Osteoblast (primary cell): ENCODE measurements at regions not wholly inside any gene's neighbourhood (a gene's known extent, or its start where the extent isn't known, plus 50 kb on each side); places are given as distances from the start of the nearest gene placed in this dataset.

Experiments
- DNase-seq: peaks from one replicate; pipeline ENCODE4 v3.0.0; 2011; ENCODE audit warnings: low spot score, mixed read lengths; ENCODE audit not compliant: insufficient read length; ENCODE audit errors: missing footprints
- H2AFZ ChIP-seq: 2 replicates; pipeline ENCODE4 v1.6.0; 2011; ENCODE audit warnings: mild to moderate bottlenecking, low read length
- H3K27ac ChIP-seq: 2 replicates; pipeline ENCODE4 v1.5.1; 2011; ENCODE audit warnings: mild to moderate bottlenecking, low read depth, low read length, moderate library complexity
- H3K27me3 ChIP-seq: 2 replicates; pipeline ENCODE4 v1.6.0; 2012; ENCODE audit warnings: mild to moderate bottlenecking, control low read depth, inconsistent platforms, low read length, moderate library complexity; ENCODE audit not compliant: insufficient read depth
- H3K36me3 ChIP-seq: 2 replicates; pipeline ENCODE4 v1.5.1; 2011; ENCODE audit warnings: mild to moderate bottlenecking, low read length, control low read depth, moderate library complexity; ENCODE audit not compliant: insufficient read depth
- H3K4me1 ChIP-seq: 2 replicates; pipeline ENCODE4 v1.5.1; 2011; ENCODE audit warnings: mild to moderate bottlenecking, low read length, control low read depth, moderate library complexity; ENCODE audit not compliant: insufficient read depth
- H3K4me2 ChIP-seq: 2 replicates; pipeline ENCODE4 v1.6.0; 2011; ENCODE audit warnings: mild to moderate bottlenecking, low read length; ENCODE audit not compliant: insufficient read depth
- H3K4me3 ChIP-seq: fragments of 200-600 bp; sonication (generic); 3 replicates; pipeline ENCODE4 v1.5.1; 2012; ENCODE audit warnings: mild to moderate bottlenecking, low read length, inconsistent platforms; ENCODE audit not compliant: insufficient read depth
- H3K79me2 ChIP-seq: 2 replicates; pipeline ENCODE4 v1.6.0; 2012; ENCODE audit warnings: mild to moderate bottlenecking, low read length, control low read depth, inconsistent platforms; ENCODE audit not compliant: insufficient read depth
- H3K9me3 ChIP-seq: 2 replicates; pipeline ENCODE4 v1.5.1; 2011; ENCODE audit warnings: low read depth, low read length, control low read depth
- H4K20me1 ChIP-seq: 2 replicates; pipeline ENCODE4 v1.6.0; 2012; ENCODE audit warnings: mild to moderate bottlenecking, low read length, control low read depth; ENCODE audit not compliant: insufficient read depth
- TF ChIP-seq, protein P1 (sequence below): IDR thresholded peaks from 2 replicates; pipeline ENCODE4 v1.5.1; 2011; ENCODE audit warnings: mild to moderate bottlenecking, low read depth, low read length, moderate library complexity; ENCODE audit errors: extremely low read depth

DNA sequence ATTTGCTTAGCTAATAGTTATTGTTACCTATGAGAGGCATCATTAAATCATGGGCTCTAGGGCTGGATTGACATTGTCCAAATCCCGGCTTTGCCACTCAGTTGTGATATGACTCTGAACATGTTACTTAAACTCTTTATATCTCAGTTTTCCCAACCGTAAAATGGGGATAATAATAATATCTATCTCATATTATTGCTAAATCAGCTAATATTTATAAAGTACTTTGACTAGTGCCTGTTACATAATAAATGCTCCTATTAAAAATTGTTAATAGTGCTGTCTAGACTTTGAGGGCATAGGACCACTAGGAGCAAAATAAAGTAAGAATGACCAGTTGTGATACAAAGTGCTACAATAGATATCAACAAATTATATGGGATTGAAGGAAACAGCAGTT lies 376.3 kb upstream of the FIGN start:
- Histone ChIP-seq H4K20me1 (no peaks in the 10 kb centered on the region), H3K79me2 (no peaks in the 10 kb centered on the region), H3K27me3 (no peaks in the 10 kb centered on the region), H3K27ac (no peak overlapping the region), H3K9me3 (no peaks in the 10 kb centered on the region), H2AFZ (no peak overlapping the region), H3K4me1 (no peaks in the 10 kb centered on the region), H3K36me3 (no peaks in the 10 kb centered on the region), H3K4me2 (no peak overlapping the region), H3K4me3 (no peak overlapping the region)
- TF ChIP-seq, protein P1, sequence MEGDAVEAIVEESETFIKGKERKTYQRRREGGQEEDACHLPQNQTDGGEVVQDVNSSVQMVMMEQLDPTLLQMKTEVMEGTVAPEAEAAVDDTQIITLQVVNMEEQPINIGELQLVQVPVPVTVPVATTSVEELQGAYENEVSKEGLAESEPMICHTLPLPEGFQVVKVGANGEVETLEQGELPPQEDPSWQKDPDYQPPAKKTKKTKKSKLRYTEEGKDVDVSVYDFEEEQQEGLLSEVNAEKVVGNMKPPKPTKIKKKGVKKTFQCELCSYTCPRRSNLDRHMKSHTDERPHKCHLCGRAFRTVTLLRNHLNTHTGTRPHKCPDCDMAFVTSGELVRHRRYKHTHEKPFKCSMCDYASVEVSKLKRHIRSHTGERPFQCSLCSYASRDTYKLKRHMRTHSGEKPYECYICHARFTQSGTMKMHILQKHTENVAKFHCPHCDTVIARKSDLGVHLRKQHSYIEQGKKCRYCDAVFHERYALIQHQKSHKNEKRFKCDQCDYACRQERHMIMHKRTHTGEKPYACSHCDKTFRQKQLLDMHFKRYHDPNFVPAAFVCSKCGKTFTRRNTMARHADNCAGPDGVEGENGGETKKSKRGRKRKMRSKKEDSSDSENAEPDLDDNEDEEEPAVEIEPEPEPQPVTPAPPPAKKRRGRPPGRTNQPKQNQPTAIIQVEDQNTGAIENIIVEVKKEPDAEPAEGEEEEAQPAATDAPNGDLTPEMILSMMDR = no peak
- no peak for DNase-seq

GRCh38 chr2:164110515-164110914 lies 374.7 kb upstream of the FIGN start:
- Histone ChIP-seq H3K9me3 (no peaks in the 10 kb centered on the region), H3K27me3 (no peaks in the 10 kb centered on the region), H3K27ac (no peak overlapping the region), H3K79me2 (no peaks in the 10 kb centered on the region), H3K4me3 (no peak overlapping the region), H3K4me2 (no peak overlapping the region), H3K4me1 (no peaks in the 10 kb centered on the region), H4K20me1 (no peaks in the 10 kb centered on the region), H3K36me3 (no peaks in the 10 kb centered on the region), H2AFZ (no peak overlapping the region)
- DNase-seq = no peak
- TF ChIP-seq, protein P1 = no peak

DNA sequence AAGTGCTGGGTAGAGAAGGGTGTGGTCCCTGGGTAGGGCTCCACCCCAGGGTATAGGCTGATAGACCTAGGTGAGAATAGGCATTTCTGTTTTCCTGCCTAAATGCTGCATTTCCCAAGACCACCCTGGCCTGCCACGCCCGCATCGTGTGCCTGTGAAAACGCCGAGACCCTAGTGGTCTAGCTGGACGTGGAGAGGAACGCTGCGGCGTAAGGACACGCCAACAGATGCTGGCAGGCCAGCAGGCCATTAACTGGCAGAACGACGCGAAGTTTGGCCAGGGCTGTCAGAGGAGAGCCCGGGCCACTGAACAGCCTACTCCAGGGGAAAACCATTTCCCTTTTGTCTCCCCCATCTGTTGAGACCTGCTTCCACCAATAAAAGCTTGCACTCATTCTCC lies 373.2 kb upstream of the FIGN start:
- TF ChIP-seq, protein P1 = no peak

DNA sequence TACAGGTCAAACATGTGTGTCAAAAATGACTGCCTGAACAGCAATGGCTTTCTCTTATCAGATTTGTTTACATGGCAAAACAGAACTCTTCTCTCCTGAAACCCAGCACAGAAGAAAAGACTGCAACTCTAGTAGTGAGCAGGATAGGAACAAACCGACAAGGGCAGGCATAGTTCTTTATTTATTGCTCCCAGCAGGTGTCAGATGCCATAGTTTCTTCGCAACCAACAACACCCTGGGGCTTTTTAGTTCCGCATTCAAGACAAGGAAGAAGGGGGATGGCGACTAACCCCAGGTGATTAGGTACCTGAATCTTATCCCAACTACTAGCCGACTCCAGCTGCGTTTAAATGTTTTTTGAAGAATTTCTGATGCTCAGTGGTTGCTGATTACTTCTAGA lies 367.5 kb upstream of the FIGN start:
- Histone ChIP-seq H3K4me1 (no peaks in the 10 kb centered on the region), H3K27me3 (no peaks in the 10 kb centered on the region)
- TF ChIP-seq, protein P1 = no peak

More for the DNA sequence above, 373.2 kb upstream of the FIGN start:
- no peak overlapping the region for H2AFZ ChIP-seq
- H3K4me3 ChIP-seq = no peak overlapping the region
- no peaks in the 10 kb centered on the region for H3K9me3 ChIP-seq
- H3K36me3 ChIP-seq = no peaks in the 10 kb centered on the region
- H3K27me3 ChIP-seq = no peaks in the 10 kb centered on the region
- H3K27ac ChIP-seq = no peak overlapping the region
- no peak overlapping the region for H3K4me2 ChIP-seq
- H4K20me1 ChIP-seq = no peaks in the 10 kb centered on the region
- no peak for DNase-seq
- no peaks in the 10 kb centered on the region for H3K4me1 ChIP-seq
- H3K79me2 ChIP-seq = no peaks in the 10 kb centered on the region

More for the DNA sequence above, 367.5 kb upstream of the FIGN start:
- no peak for DNase-seq
- H3K4me3 ChIP-seq = no peak overlapping the region
- no peaks in the 10 kb centered on the region for H3K36me3 ChIP-seq
- H3K79me2 ChIP-seq = no peaks in the 10 kb centered on the region
- no peaks in the 10 kb centered on the region for H3K9me3 ChIP-seq
- no peaks in the 10 kb centered on the region for H4K20me1 ChIP-seq
- H3K27ac ChIP-seq = no peak overlapping the region
- no peak overlapping the region for H3K4me2 ChIP-seq
- H2AFZ ChIP-seq = no peak overlapping the region
